IPS-20b (cell line): ENCODE measurements at regions not wholly inside any gene's neighbourhood (a gene's known extent, or its start where the extent isn't known, plus 50 kb on each side); places are given as distances from the start of the nearest gene placed in this dataset.

ENCODE experiments used
- H3K27ac ChIP-seq: one replicate; pipeline ENCODE4 v1.5.1; 2013; ENCODE audit warnings: low read length
- H3K27me3 ChIP-seq: 2 replicates; pipeline ENCODE4 v1.6.1; 2013; ENCODE audit warnings: mild to moderate bottlenecking, low read length, inconsistent platforms; ENCODE audit not compliant: insufficient read depth
- H3K36me3 ChIP-seq: 2 replicates; pipeline ENCODE4 v1.6.1; 2013; ENCODE audit warnings: low read depth, mild to moderate bottlenecking, inconsistent platforms, low read length, moderate library complexity; ENCODE audit not compliant: insufficient read depth
- H3K4me1 ChIP-seq: 2 replicates; pipeline ENCODE4 v1.6.1; 2013; ENCODE audit warnings: mild to moderate bottlenecking, control low read depth, inconsistent platforms, low read length, moderate library complexity; ENCODE audit not compliant: insufficient read depth
- H3K4me3 ChIP-seq: 2 replicates; pipeline ENCODE4 v1.5.1; 2013; ENCODE audit warnings: mild to moderate bottlenecking, low read length, inconsistent platforms
- H3K9ac ChIP-seq: 2 replicates; pipeline ENCODE4 v1.6.1; 2013; ENCODE audit warnings: low read depth, mild to moderate bottlenecking, inconsistent platforms, low read length, moderate library complexity
- H3K9me3 ChIP-seq: 2 replicates; pipeline ENCODE4 v1.6.1; 2013; ENCODE audit warnings: mild to moderate bottlenecking, low read depth, low read length, inconsistent platforms; ENCODE audit not compliant: insufficient read depth

GRCh38 chr1:222931023-222931422 is 116.2 kb downstream of the DISP1 start:
- Histone ChIP-seq H3K9ac (no peak overlapping the region), H3K36me3 (no peaks in the 10 kb centered on the region), H3K27me3 (no peaks in the 10 kb centered on the region), H3K4me1 (peaks cover 9% of the 10 kb centered on the region; the same call in 1 of the 2 replicates), H3K4me3 (no peak overlapping the region), H3K9me3 (no peaks in the 10 kb centered on the region), H3K27ac (no peak overlapping the region)

- Histone ChIP-seq H3K9ac (no peak overlapping the region), H3K27ac (no peak overlapping the region), H3K36me3 (no peaks in the 10 kb centered on the region), H3K4me1 (peaks cover 4% of the 10 kb centered on the region; the same call in 1 of the 2 replicates), H3K4me3 (no peak overlapping the region), H3K9me3 (no peaks in the 10 kb centered on the region), H3K27me3 (no peaks in the 10 kb centered on the region)
Measured at GRCh38 chr1:222933273-222933672, 118.4 kb downstream of the DISP1 start.

- Histone ChIP-seq H3K27me3 (no peaks in the 10 kb centered on the region), H3K36me3 (no peaks in the 10 kb centered on the region), H3K9me3 (no peaks in the 10 kb centered on the region), H3K27ac (no peak overlapping the region), H3K4me1 (peaks cover 4% of the 10 kb centered on the region; the same call in 1 of the 2 replicates), H3K9ac (no peak overlapping the region), H3K4me3 (no peak overlapping the region)
Measured at GRCh38 chr1:222935239-222935900, 120.5 kb downstream of the DISP1 start.

- Histone ChIP-seq H3K4me3 (no peak overlapping the region), H3K9ac (no peak overlapping the region), H3K9me3 (no peaks in the 10 kb centered on the region), H3K27ac (no peak overlapping the region), H3K36me3 (no peaks in the 10 kb centered on the region), H3K27me3 (no peaks in the 10 kb centered on the region), H3K4me1 (peaks cover under 1% of the 10 kb centered on the region; the same call in 1 of the 2 replicates)
Measured at GRCh38 chr1:222936042-222936441, 121.2 kb downstream of the DISP1 start.

- Histone ChIP-seq H3K9me3 (no peaks in the 10 kb centered on the region), H3K27ac (no peak overlapping the region), H3K9ac (no peak overlapping the region), H3K36me3 (no peaks in the 10 kb centered on the region; the same call in 1 of the 2 replicates), H3K27me3 (no peaks in the 10 kb centered on the region), H3K4me1 (no peaks in the 10 kb centered on the region; the same call in 1 of the 2 replicates), H3K4me3 (no peak overlapping the region)
Measured at GRCh38 chr1:222938986-222939385, 124.1 kb downstream of the DISP1 start.

- Histone ChIP-seq H3K4me3 (no peak overlapping the region), H3K4me1 (no peaks in the 10 kb centered on the region; the same call in 1 of the 2 replicates), H3K9ac (no peak overlapping the region), H3K27ac (no peak overlapping the region), H3K36me3 (no peaks in the 10 kb centered on the region; the same call in 1 of the 2 replicates), H3K9me3 (no peaks in the 10 kb centered on the region), H3K27me3 (no peaks in the 10 kb centered on the region)
Measured at GRCh38 chr1:222940095-222940494, 125.3 kb downstream of the DISP1 start.

GRCh38 chr1:222940906-222941305 is 126.1 kb downstream of the DISP1 start:
- H3K9me3 ChIP-seq, result no peaks in the 10 kb centered on the region
- H3K27ac ChIP-seq, result no peak overlapping the region
- H3K9ac ChIP-seq, result no peak overlapping the region
- no peaks in the 10 kb centered on the region for H3K27me3 ChIP-seq
- H3K36me3 ChIP-seq, result no peaks in the 10 kb centered on the region; the same call in 1 of the 2 replicates
- no peak overlapping the region for H3K4me3 ChIP-seq
- H3K4me1 ChIP-seq, result no peaks in the 10 kb centered on the region; the same call in 1 of the 2 replicates

GRCh38 chr1:222941425-222941824 is 126.6 kb downstream of the DISP1 start:
- Histone ChIP-seq H3K4me3 (no peak overlapping the region), H3K4me1 (no peaks in the 10 kb centered on the region; the same call in 1 of the 2 replicates), H3K9me3 (no peaks in the 10 kb centered on the region), H3K27ac (no peak overlapping the region), H3K36me3 (no peaks in the 10 kb centered on the region; the same call in 1 of the 2 replicates), H3K9ac (no peak overlapping the region), H3K27me3 (no peaks in the 10 kb centered on the region)

GRCh38 chr1:222946436-222946835 is 131.6 kb downstream of the DISP1 start:
- H3K36me3 ChIP-seq, result no peaks in the 10 kb centered on the region; the same call in 1 of the 2 replicates
- H3K9ac ChIP-seq, result no peak overlapping the region
- no peaks in the 10 kb centered on the region for H3K4me1 ChIP-seq
- no peak overlapping the region for H3K4me3 ChIP-seq
- no peak overlapping the region for H3K27ac ChIP-seq
- H3K9me3 ChIP-seq, result no peaks in the 10 kb centered on the region
- no peaks in the 10 kb centered on the region for H3K27me3 ChIP-seq

- H3K27me3 ChIP-seq, result no peaks in the 10 kb centered on the region
- no peak overlapping the region for H3K4me3 ChIP-seq
- no peak overlapping the region for H3K27ac ChIP-seq
- H3K9ac ChIP-seq, result no peak overlapping the region
- H3K4me1 ChIP-seq, result no peaks in the 10 kb centered on the region
- H3K36me3 ChIP-seq, result no peaks in the 10 kb centered on the region; the same call in 1 of the 2 replicates
- H3K9me3 ChIP-seq, result no peaks in the 10 kb centered on the region
Measured at GRCh38 chr1:222948079-222948478, 133.2 kb downstream of the DISP1 start.

- Histone ChIP-seq H3K9me3 (no peaks in the 10 kb centered on the region), H3K4me3 (no peak overlapping the region), H3K27ac (no peak overlapping the region), H3K9ac (no peak overlapping the region), H3K36me3 (no peaks in the 10 kb centered on the region), H3K27me3 (no peaks in the 10 kb centered on the region), H3K4me1 (no peaks in the 10 kb centered on the region)
Measured at GRCh38 chr1:222950892-222951291, 136.1 kb downstream of the DISP1 start.

GRCh38 chr1:222953585-222953984 is 138.7 kb downstream of the DISP1 start:
- H3K36me3 ChIP-seq, result no peaks in the 10 kb centered on the region
- no peak overlapping the region for H3K27ac ChIP-seq
- no peaks in the 10 kb centered on the region for H3K9me3 ChIP-seq
- no peak overlapping the region for H3K4me3 ChIP-seq
- H3K27me3 ChIP-seq, result no peaks in the 10 kb centered on the region
- no peaks in the 10 kb centered on the region for H3K4me1 ChIP-seq
- no peak overlapping the region for H3K9ac ChIP-seq
